ENCODE measurements at regions not wholly inside any gene's neighbourhood (a gene's known extent, or its start where the extent isn't known, plus 50 kb on each side); places are given as distances from the start of the nearest gene placed in this dataset.

DNA sequence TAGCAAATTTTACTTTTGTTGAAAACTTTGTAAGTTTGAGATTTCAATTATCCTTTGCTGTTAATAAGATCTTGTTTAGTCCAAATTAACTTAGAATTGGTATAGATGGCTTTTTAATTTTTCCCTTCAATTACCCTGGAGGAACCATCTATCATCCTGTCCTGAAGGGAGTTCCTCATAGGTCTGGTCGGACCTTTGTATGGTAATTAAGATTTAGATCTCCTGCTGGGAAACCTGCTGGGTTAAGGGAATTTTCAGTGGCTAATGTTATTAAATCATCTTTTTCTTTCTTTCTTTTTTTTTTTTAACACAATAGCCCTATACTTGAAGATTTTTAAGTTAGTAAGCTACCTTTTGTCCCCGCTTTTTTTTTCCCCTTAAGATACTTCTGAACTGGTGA, 63.0 kb upstream of the PRMT8 start:
- TF ChIP-seq, protein P1, sequence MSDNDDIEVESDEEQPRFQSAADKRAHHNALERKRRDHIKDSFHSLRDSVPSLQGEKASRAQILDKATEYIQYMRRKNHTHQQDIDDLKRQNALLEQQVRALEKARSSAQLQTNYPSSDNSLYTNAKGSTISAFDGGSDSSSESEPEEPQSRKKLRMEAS (IDR thresholded peaks at IDR 0.05), result no peak
- TF ChIP-seq, protein P2, sequence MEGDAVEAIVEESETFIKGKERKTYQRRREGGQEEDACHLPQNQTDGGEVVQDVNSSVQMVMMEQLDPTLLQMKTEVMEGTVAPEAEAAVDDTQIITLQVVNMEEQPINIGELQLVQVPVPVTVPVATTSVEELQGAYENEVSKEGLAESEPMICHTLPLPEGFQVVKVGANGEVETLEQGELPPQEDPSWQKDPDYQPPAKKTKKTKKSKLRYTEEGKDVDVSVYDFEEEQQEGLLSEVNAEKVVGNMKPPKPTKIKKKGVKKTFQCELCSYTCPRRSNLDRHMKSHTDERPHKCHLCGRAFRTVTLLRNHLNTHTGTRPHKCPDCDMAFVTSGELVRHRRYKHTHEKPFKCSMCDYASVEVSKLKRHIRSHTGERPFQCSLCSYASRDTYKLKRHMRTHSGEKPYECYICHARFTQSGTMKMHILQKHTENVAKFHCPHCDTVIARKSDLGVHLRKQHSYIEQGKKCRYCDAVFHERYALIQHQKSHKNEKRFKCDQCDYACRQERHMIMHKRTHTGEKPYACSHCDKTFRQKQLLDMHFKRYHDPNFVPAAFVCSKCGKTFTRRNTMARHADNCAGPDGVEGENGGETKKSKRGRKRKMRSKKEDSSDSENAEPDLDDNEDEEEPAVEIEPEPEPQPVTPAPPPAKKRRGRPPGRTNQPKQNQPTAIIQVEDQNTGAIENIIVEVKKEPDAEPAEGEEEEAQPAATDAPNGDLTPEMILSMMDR (IDR thresholded peaks at IDR 0.05; ENCODE audit: low read depth, low read length, missing input control), result no peak
- TF ChIP-seq, protein P3, sequence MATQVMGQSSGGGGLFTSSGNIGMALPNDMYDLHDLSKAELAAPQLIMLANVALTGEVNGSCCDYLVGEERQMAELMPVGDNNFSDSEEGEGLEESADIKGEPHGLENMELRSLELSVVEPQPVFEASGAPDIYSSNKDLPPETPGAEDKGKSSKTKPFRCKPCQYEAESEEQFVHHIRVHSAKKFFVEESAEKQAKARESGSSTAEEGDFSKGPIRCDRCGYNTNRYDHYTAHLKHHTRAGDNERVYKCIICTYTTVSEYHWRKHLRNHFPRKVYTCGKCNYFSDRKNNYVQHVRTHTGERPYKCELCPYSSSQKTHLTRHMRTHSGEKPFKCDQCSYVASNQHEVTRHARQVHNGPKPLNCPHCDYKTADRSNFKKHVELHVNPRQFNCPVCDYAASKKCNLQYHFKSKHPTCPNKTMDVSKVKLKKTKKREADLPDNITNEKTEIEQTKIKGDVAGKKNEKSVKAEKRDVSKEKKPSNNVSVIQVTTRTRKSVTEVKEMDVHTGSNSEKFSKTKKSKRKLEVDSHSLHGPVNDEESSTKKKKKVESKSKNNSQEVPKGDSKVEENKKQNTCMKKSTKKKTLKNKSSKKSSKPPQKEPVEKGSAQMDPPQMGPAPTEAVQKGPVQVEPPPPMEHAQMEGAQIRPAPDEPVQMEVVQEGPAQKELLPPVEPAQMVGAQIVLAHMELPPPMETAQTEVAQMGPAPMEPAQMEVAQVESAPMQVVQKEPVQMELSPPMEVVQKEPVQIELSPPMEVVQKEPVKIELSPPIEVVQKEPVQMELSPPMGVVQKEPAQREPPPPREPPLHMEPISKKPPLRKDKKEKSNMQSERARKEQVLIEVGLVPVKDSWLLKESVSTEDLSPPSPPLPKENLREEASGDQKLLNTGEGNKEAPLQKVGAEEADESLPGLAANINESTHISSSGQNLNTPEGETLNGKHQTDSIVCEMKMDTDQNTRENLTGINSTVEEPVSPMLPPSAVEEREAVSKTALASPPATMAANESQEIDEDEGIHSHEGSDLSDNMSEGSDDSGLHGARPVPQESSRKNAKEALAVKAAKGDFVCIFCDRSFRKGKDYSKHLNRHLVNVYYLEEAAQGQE (IDR thresholded peaks at IDR 0.05), result no peak
